Mesenchymal stem cell (in vitro differentiated cells and primary cell): ENCODE measurements at regions not wholly inside any gene's neighbourhood (a gene's known extent, or its start where the extent isn't known, plus 50 kb on each side); places are given as distances from the start of the nearest gene placed in this dataset.

Experiments
- DNase-seq: peaks from one replicate; pipeline ENCODE4 v3.0.0-alpha.2; 2013
- H2AFZ ChIP-seq: one replicate; pipeline ENCODE4 v1.6.1; 2013; ENCODE audit warnings: low read depth, mild to moderate bottlenecking, control low read depth, inconsistent platforms, low read length, moderate library complexity
- H2AK5ac ChIP-seq: 2 replicates; pipeline ENCODE4 v1.6.1; 2013; ENCODE audit warnings: low read length, moderate library complexity, mild to moderate bottlenecking, inconsistent platforms; ENCODE audit not compliant: severe bottlenecking
- H2BK120ac ChIP-seq: one replicate; pipeline ENCODE4 v1.6.1; 2013; ENCODE audit warnings: low read depth, mild to moderate bottlenecking, inconsistent platforms, low read length, moderate library complexity
- H2BK12ac ChIP-seq, 2 experiments: one replicate each; pipeline ENCODE4 v1.6.1; 2013; ENCODE audit warnings: inconsistent platforms in 2 of 2, low read length in 2 of 2, mild to moderate bottlenecking in 2 of 2, moderate library complexity in 2 of 2, control low read depth in 1 of 2
- H2BK15ac ChIP-seq: one replicate; pipeline ENCODE4 v1.6.1; 2013; ENCODE audit warnings: mild to moderate bottlenecking, low read depth, inconsistent platforms; ENCODE audit not compliant: poor library complexity, severe bottlenecking
- H2BK5ac ChIP-seq: 2 replicates; pipeline ENCODE4 v1.6.1; 2013; ENCODE audit warnings: low read depth, mild to moderate bottlenecking, low read length, control low read depth, inconsistent platforms; ENCODE audit not compliant: poor library complexity, severe bottlenecking
- H3K14ac ChIP-seq, 2 experiments: one replicate each; pipeline ENCODE4 v1.6.1; 2013; ENCODE audit warnings: inconsistent platforms in 2 of 2, low read length in 2 of 2, control low read depth in 1 of 2, mild to moderate bottlenecking in 1 of 2, moderate library complexity in 1 of 2
- H3K18ac ChIP-seq, 2 experiments: one replicate each; pipeline ENCODE4 v1.6.1; 2013; ENCODE audit warnings: inconsistent platforms in 2 of 2, low read length in 2 of 2, control low read depth in 1 of 2, low read depth in 1 of 2, mild to moderate bottlenecking in 1 of 2
- H3K23ac ChIP-seq, 2 experiments: one replicate each; pipeline ENCODE4 v1.6.1; 2013; ENCODE audit warnings: inconsistent platforms in 2 of 2, low read length in 2 of 2, mild to moderate bottlenecking in 2 of 2, moderate library complexity in 2 of 2, control low read depth in 1 of 2
- H3K27ac ChIP-seq: 2 replicates; pipeline ENCODE4 v1.5.1; 2013; ENCODE audit warnings: mild to moderate bottlenecking, moderate library complexity, low read length, control low read depth, inconsistent platforms; ENCODE audit not compliant: poor library complexity, severe bottlenecking
- H3K27me3 ChIP-seq, 2 experiments: 2 replicates each; pipeline versions ENCODE4 v1.6.1 to v1.7.0; 2013; ENCODE audit warnings: low read length in 2 of 2, mild to moderate bottlenecking in 2 of 2, moderate library complexity in 2 of 2, control low read depth in 1 of 2, inconsistent platforms in 1 of 2; ENCODE audit not compliant: control insufficient read depth in 1 of 2, insufficient read depth in 1 of 2
- H3K36me3 ChIP-seq, 2 experiments: 2 replicates each; pipeline versions ENCODE4 v1.6.1 to v1.7.0; 2013; ENCODE audit warnings: low read length in 2 of 2, control low read depth in 1 of 2, inconsistent platforms in 1 of 2, low read depth in 1 of 2, mild to moderate bottlenecking in 1 of 2; ENCODE audit not compliant: insufficient read depth in 2 of 2, control insufficient read depth in 1 of 2
- H3K4ac ChIP-seq, 2 experiments: one replicate each; pipeline ENCODE4 v1.6.1; 2013; ENCODE audit warnings: inconsistent platforms in 2 of 2, low read length in 2 of 2, mild to moderate bottlenecking in 2 of 2, moderate library complexity in 2 of 2, control low read depth in 1 of 2, low read depth in 1 of 2
- H3K4me1 ChIP-seq: 2 replicates; pipeline ENCODE4 v1.6.1; 2013; ENCODE audit warnings: low read depth, low read length, control low read depth; ENCODE audit not compliant: control insufficient read depth, insufficient read depth
- H3K4me2 ChIP-seq: 2 replicates; pipeline ENCODE4 v1.6.1; 2013; ENCODE audit warnings: low read length, mild to moderate bottlenecking, inconsistent platforms; ENCODE audit not compliant: poor library complexity, severe bottlenecking
- H3K4me3 ChIP-seq, 2 experiments: 2 replicates each; pipeline versions ENCODE4 v1.5.1 to v1.7.0; 2013; ENCODE audit warnings: low read length in 2 of 2, mild to moderate bottlenecking in 2 of 2, control low read depth in 1 of 2, low read depth in 1 of 2; ENCODE audit not compliant: insufficient read depth in 1 of 2
- H3K79me1 ChIP-seq: replicated peaks from 2 replicates; pipeline ENCODE4 v1.6.1; 2013; ENCODE audit warnings: mild to moderate bottlenecking, control low read depth, low read length, inconsistent platforms; ENCODE audit not compliant: poor library complexity, severe bottlenecking
- H3K9ac ChIP-seq: 2 replicates; pipeline ENCODE4 v1.7.0; 2013; ENCODE audit warnings: mild to moderate bottlenecking, low read length, moderate library complexity
- H3K9me3 ChIP-seq: 2 replicates; pipeline ENCODE4 v1.7.0; 2013; ENCODE audit warnings: mild to moderate bottlenecking, low read length; ENCODE audit not compliant: control insufficient read depth
- H4K8ac ChIP-seq: one replicate; pipeline ENCODE4 v1.6.1; 2013; ENCODE audit warnings: inconsistent platforms, mild to moderate bottlenecking, low read length, moderate library complexity
- H4K91ac ChIP-seq: one replicate; pipeline ENCODE4 v1.6.1; 2013; ENCODE audit warnings: mild to moderate bottlenecking, low read length, inconsistent platforms
- WGBS: methylation state at CpG from one replicate; pipeline ENCODE4 v1.1.7; 2013; ENCODE audit warnings: mixed read lengths; 5-methylcytosine and 5-hydroxymethylcytosine counted together

DNA sequence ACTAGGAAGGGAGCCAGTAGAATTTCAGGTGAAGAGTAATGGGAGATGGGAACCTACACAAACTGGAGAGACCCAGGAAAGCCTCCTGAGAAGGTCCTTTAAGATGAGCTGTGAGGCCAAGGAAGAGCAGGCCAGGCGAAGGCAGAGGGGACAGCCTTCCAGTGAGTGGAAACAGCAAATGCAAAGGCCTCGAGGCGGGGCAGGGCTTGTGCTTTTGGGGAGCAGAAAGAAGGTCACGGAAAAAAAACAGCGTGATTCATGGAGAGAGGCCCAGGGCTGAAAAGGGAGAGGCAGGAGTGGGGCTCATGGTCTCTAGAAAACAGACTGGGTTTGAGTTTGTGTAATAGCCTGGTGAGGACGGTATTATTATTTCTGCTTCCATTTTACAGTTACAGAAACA, 386.5 kb upstream of the ASIC2 start:
- no peak for DNase-seq
- Histone ChIP-seq H3K27me3 (peaks cover 0 to 20% of the 10 kb centered on the region in 2 experiments), H2BK5ac (no peak overlapping the region), H2AK5ac (no peak overlapping the region), H3K9me3 (no peaks in the 10 kb centered on the region), H2BK12ac (no peak overlapping the region), H2BK15ac (no peak overlapping the region), H4K91ac (no peak overlapping the region), H3K79me1 (no peaks in the 10 kb centered on the region), H3K4me3 (no peak overlapping the region), H3K36me3 (no peaks in the 10 kb centered on the region), H3K4me1 (no peaks in the 10 kb centered on the region), H2AFZ (no peak overlapping the region), H3K27ac (no peak overlapping the region), H3K18ac (no peak overlapping the region), H3K9ac (no peak overlapping the region), H3K4me2 (no peak overlapping the region), H4K8ac (no peak overlapping the region), H3K4ac (no peak overlapping the region), H3K23ac (no peak overlapping the region), H2BK120ac (no peak overlapping the region), H3K14ac (no peak overlapping the region)
- WGBS = 73% methylated on average over 6 of the region's 6 CpGs

DNA sequence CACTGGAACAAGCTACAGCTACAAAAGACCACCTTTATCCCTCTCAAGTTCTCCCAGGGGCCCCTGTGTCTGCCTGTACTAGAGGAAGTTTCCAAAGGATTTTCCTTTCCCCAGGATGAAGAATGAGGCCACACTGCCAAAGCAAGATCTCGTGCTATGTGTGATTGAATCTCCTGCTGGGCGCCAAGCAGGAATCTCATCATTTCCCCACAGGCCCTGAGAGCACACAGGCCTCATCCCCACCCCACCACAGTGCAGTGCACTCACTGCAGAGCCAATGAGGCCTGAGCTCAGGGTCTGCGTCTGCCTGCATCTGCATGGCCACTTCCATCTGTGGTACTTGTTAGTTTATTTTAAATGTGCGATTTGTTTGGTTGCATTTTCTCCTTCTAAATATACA, 387.4 kb upstream of the ASIC2 start:
- no peak overlapping the region for H3K4ac ChIP-seq
- H3K23ac ChIP-seq = no peak overlapping the region
- H3K9ac ChIP-seq = no peak overlapping the region
- H2BK12ac ChIP-seq = no peak overlapping the region
- H4K91ac ChIP-seq = no peak overlapping the region
- no peak overlapping the region for H3K18ac ChIP-seq
- H4K8ac ChIP-seq = no peak overlapping the region
- H3K4me2 ChIP-seq = no peak overlapping the region
- WGBS = 65% methylated on average over 2 of the region's 4 CpGs
- no peak overlapping the region for H2AK5ac ChIP-seq
- no peak overlapping the region for H2BK120ac ChIP-seq
- H2BK15ac ChIP-seq = no peak overlapping the region
- no peak overlapping the region for H2AFZ ChIP-seq
- no peaks in the 10 kb centered on the region for H3K9me3 ChIP-seq
- no peak overlapping the region for H3K4me3 ChIP-seq
- H3K36me3 ChIP-seq = no peaks in the 10 kb centered on the region
- no peak overlapping the region for H3K27ac ChIP-seq
- DNase-seq = no peak
- no peak overlapping the region for H2BK5ac ChIP-seq
- H3K4me1 ChIP-seq = no peaks in the 10 kb centered on the region
- H3K14ac ChIP-seq = no peak overlapping the region
- H3K27me3 ChIP-seq = peaks cover 0 to 20% of the 10 kb centered on the region in 2 experiments
- H3K79me1 ChIP-seq = no peaks in the 10 kb centered on the region

DNA sequence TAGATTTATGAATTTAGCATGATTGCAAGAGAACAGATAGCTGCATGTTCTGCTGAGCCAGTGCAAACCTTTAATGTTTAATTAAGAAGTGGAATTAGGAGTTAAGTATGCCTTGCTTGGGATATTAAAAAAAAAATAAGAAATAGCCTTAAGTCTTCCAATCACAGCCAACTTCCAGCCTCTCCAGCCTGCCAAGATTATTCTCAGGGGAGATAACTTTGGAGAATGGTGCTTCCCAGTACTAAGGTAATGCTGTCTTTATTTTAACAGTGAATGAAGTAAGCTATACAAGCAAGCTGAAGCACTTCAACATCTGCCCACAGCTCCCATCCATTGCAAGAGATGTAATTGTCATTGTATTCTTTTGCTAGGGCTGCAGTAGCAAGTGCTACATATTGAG, 389.5 kb upstream of the ASIC2 start:
- no peak overlapping the region for H2AK5ac ChIP-seq
- no peak overlapping the region for H2BK5ac ChIP-seq
- no peak overlapping the region for H3K9ac ChIP-seq
- no peak overlapping the region for H3K14ac ChIP-seq
- H3K27me3 ChIP-seq = peaks cover 0 to 16% of the 10 kb centered on the region in 2 experiments
- no peak overlapping the region for H3K4me2 ChIP-seq
- no peak overlapping the region for H3K18ac ChIP-seq
- H3K9me3 ChIP-seq = no peaks in the 10 kb centered on the region
- no peak overlapping the region for H3K23ac ChIP-seq
- H3K27ac ChIP-seq = no peak overlapping the region
- no peaks in the 10 kb centered on the region for H3K79me1 ChIP-seq
- no peak overlapping the region for H2BK120ac ChIP-seq
- H2BK15ac ChIP-seq = no peak overlapping the region
- no peak overlapping the region for H2AFZ ChIP-seq
- H4K8ac ChIP-seq = no peak overlapping the region
- no peak for DNase-seq
- no peak overlapping the region for H3K4me3 ChIP-seq
- no peaks in the 10 kb centered on the region for H3K36me3 ChIP-seq
- no peak overlapping the region for H3K4ac ChIP-seq
- H4K91ac ChIP-seq = no peak overlapping the region
- no peak overlapping the region for H2BK12ac ChIP-seq
- H3K4me1 ChIP-seq = no peaks in the 10 kb centered on the region

- Histone ChIP-seq H3K23ac (no peak overlapping the region), H4K8ac (no peak overlapping the region), H3K4me3 (no peak overlapping the region), H3K18ac (no peak overlapping the region), H2BK12ac (no peak overlapping the region), H2AK5ac (no peak overlapping the region), H2AFZ (no peak overlapping the region), H4K91ac (no peak overlapping the region), H3K4me1 (no peaks in the 10 kb centered on the region), H3K27ac (no peak overlapping the region), H3K4ac (no peak overlapping the region), H3K36me3 (no peaks in the 10 kb centered on the region), H2BK15ac (no peak overlapping the region), H3K9ac (no peak overlapping the region), H3K27me3 (peaks cover 0 to 9% of the 10 kb centered on the region in 2 experiments), H3K79me1 (no peaks in the 10 kb centered on the region), H3K9me3 (no peaks in the 10 kb centered on the region), H3K4me2 (no peak overlapping the region), H2BK120ac (no peak overlapping the region), H2BK5ac (no peak overlapping the region), H3K14ac (no peak overlapping the region)
- no peak for DNase-seq
- 78% methylated on average over 6 of the region's 6 CpGs for WGBS
Measured at GRCh38 chr17:33684735-33685134, 391.6 kb upstream of the ASIC2 start.
